AG04449 (cell line): ENCODE measurements at regions not wholly inside any gene's neighbourhood (a gene's known extent, or its start where the extent isn't known, plus 50 kb on each side); places are given as distances from the start of the nearest gene placed in this dataset.
"Not testable (repeated sequence)": the region's sequence is repeated elsewhere in the genome, so short reads cannot be mapped to it uniquely, and the experiment has no call there.

Experiments
- CTCF ChIA-PET: fragments of 350-600 bp; formaldehyde crosslinking; extraction: SDS; loops from one replicate; lab custom pipeline; 2021; ENCODE audit warnings: antibody characterized with exemption; lab: Yijun Ruan, JAX
- POLR2A ChIA-PET: fragments of 400-600, 350-600 bp; formaldehyde crosslinking; extraction: SDS; loops from one replicate; lab custom pipeline; 2020; ENCODE audit warnings: antibody characterized with exemption, inconsistent platforms; lab: Yijun Ruan, JAX
- DNase-seq: peaks from one replicate; pipeline ENCODE4 v3.0.0-alpha.2; 2010; ENCODE audit warnings: low read depth, low spot score
- H3K4me3 ChIP-seq: 2 replicates; pipeline ENCODE4 v1.5.1; 2011; ENCODE audit warnings: low read depth, mild to moderate bottlenecking, control low read depth, low read length
- CTCF ChIP-seq: IDR thresholded peaks from one replicate; pipeline ENCODE4 v1.5.1; 2011; ENCODE audit warnings: mild to moderate bottlenecking, moderate library complexity, low read length, control low read depth, inconsistent platforms; ENCODE audit not compliant: insufficient read depth; ENCODE audit errors: missing control alignments

GRCh38 chr1:88566615-88567387, 117.3 kb upstream of the PKN2 start:
- POLR2A ChIA-PET = no interaction called here
- H3K4me3 ChIP-seq = no peak overlapping the region
- no peak for DNase-seq
- no peak for TF ChIP-seq CTCF
- CTCF ChIA-PET = no interaction called here

- TF ChIP-seq CTCF = no peak
- DNase-seq = no peak
- POLR2A ChIA-PET = no interaction called here
- CTCF ChIA-PET = no interaction called here
- no peak overlapping the region for H3K4me3 ChIP-seq
Observed at GRCh38 chr1:88571506-88571905, 112.6 kb upstream of the PKN2 start.

GRCh38 chr1:88579598-88579997, 104.5 kb upstream of the PKN2 start:
- ChIA-PET POLR2A (no interaction called here), CTCF (no interaction called here)
- no peak for TF ChIP-seq CTCF

GRCh38 chr1:88581703-88582102, 102.4 kb upstream of the PKN2 start:
- H3K4me3 ChIP-seq = no peak overlapping the region
- no peak for DNase-seq
- no peak for TF ChIP-seq CTCF
- ChIA-PET CTCF (no interaction called here), POLR2A (no interaction called here)

More at GRCh38 chr1:88579598-88579997, 104.5 kb upstream of the PKN2 start:
- DNase-seq = no peak
- no peak overlapping the region for H3K4me3 ChIP-seq

GRCh38 chr1:88593358-88593757, 90.7 kb upstream of the PKN2 start:
- no peak overlapping the region for H3K4me3 ChIP-seq
- ChIA-PET CTCF (no interaction called here), POLR2A (no interaction called here)
- no peak for TF ChIP-seq CTCF
- no peak for DNase-seq

GRCh38 chr1:88595355-88596002, 88.6 kb upstream of the PKN2 start:
- no peak for TF ChIP-seq CTCF
- CTCF ChIA-PET = interaction anchor here (0.9 to 1.0 kb wide), 2 partner anchors 19 to 283 kb away, joined by 3 read pairs; no protein-coding TSS in a partner anchor
- DNase-seq = no peak
- H3K4me3 ChIP-seq = no peak overlapping the region
- POLR2A ChIA-PET = no interaction called here

- POLR2A ChIA-PET, H3K4me3 ChIP-seq, CTCF ChIA-PET: not testable (repeated sequence)
Observed at GRCh38 chr1:88597973-88598372, 86.1 kb upstream of the PKN2 start.

More at GRCh38 chr1:88597973-88598372, 86.1 kb upstream of the PKN2 start:
- not testable (repeated sequence) for DNase-seq
